HG02981 (cell line): ENCODE measurements at regions not wholly inside any gene's neighbourhood (a gene's known extent, or its start where the extent isn't known, plus 50 kb on each side); places are given as distances from the start of the nearest gene placed in this dataset.
"Not testable (repeated sequence)": the region's sequence is repeated elsewhere in the genome, so short reads cannot be mapped to it uniquely, and the experiment has no call there.

Experiments used
- ATAC-seq: cut with Tn5 transposase; IDR thresholded peaks from one replicate; pipeline ENCODE4 v1.9.1; 2021; ENCODE audit warnings: mild to moderate bottlenecking, moderate library complexity; ENCODE audit not compliant: unreplicated experiment

DNA sequence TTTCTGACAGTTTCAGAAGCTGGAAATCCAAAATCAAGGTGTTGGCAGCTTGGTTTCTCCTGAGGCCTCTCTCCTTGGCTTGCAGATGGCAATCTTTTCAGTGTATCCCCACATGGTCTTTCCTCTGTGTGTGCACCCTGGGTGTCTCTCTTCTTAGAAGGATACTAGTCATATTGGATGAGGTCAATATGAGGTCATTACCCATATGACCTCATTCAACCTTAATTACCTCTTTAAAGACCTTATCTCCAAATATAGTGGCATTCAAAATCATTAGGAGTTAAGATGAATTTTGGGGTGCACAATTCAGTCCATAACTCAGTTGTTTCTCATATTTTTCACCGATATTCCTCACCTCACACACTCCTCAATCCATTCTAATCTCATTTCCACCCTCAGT, 92.4 kb upstream of the TGM3 start:
- no peak for ATAC-seq

DNA sequence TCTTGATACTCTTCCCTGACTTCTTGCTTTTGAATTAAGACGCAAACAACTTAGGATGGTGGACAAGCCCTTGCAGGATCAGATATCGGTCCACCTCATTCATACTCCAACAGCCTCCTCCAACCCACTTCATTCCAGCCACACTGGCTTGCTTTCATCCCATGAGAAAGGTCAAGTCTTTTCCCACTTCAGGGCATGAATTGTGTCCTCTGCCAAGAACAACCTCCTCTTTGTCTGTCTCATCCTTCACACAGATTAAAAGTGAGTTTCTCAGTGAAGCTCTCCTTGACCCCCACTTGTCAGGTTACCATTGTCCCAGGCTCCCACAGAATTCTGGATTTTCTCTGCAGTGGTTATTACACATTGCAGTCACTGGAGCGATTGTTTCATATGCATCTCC, 91.8 kb upstream of the TGM3 start:
- ATAC-seq: no peak

DNA sequence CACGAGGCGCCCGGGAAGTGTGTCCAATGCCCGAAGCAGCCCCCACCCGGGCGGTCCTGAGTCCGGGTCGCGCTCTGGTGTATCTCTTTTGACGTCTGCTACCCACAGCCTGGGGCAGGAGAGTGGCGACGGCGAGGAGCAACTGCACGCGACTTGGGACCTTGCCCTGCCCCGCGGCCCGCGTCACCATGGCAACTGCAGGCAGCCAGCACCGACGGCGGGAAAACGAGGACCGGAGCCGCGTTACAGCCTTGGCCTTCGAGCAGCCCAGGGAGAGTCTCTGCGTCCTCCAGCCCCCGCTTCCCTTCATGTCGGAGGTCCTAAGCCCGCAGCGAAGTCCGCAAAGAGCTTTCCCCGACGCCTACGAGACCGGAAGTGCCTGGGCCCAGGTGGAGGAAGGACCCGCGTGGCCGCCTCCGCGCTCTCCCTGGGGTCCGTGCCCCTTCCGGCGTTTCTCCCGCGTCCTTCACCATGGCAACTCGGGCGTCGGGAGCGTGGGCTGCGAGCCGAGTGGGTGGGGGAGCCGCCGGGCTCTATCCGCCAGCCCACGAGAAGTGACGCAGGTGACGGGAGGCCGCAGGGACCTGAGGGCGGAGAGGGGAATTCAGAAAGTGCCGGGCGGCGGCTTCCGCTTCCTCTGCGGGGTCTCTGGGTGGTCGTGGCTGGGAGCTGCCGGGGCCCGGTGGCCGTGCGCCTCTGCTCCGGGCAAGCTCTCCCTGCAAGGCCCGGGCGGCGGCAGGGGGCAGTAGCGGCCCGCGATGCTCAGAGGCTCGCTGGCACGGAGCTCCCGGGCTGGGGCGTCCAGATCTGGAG, 88.6 kb upstream of the TGM3 start:
- peak; percentile 61 for ATAC-seq

- ATAC-seq: no peak
Observed at GRCh38 chr20:2207770-2208097, 88.1 kb upstream of the TGM3 start.

GRCh38 chr20:2208897-2209296, 86.9 kb upstream of the TGM3 start:
- no peak for ATAC-seq

GRCh38 chr20:2210646-2211552, 84.9 kb upstream of the TGM3 start:
- no peak for ATAC-seq

GRCh38 chr20:2212456-2213015, 83.3 kb upstream of the TGM3 start:
- no peak for ATAC-seq

DNA sequence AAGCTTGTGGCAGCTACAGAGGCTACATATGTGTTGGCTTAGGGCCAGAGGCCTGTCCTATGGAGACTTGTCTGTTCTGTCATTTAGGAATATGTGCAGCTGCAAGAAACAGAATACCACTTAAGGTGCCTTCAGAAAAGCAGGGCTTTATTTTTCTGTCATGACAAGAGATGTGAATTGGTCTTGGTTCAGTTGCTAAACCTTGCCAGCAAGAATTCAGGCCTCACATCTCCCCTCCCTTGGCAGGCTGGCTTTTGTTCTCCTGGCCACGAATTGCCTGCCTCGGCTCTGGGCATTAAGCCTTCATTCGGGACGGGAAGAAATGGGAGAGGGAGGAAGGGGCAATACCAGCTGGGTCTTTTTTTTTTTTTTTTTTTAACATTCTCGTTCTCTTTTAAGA, 82.4 kb upstream of the TGM3 start:
- no peak for ATAC-seq

DNA sequence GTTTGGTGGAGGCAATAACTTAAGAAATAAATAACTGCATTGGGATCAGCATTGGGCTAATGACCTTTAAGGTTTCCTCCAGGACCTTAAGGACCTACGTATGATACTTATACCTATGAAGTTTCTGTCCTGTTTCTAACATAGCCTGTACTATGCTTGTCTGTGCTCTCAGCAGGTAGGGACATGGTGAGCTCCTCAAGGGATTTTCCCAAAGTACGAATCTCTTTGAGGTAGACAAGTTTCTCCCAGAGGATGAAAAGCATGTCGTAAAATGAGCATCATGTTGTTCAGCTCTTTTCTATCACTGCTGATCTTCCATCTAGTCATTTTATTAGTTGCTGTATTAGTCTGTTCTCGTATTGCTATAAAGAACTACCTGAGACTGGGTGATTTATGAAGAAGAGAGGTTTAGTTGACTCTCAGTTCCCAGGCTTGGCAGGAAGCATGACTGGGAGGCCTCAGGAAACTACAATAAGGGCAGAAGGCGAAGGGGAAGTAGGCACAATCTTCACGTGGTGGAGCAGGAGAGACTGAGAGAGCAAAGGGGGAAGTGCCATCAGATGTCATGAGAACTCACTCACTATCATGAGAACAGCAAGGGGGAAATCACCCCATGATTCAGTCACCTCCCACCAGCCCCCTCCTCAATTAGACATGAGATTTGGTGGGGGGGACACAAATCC, 77.8 kb upstream of the TGM3 start:
- ATAC-seq: no peak

DNA sequence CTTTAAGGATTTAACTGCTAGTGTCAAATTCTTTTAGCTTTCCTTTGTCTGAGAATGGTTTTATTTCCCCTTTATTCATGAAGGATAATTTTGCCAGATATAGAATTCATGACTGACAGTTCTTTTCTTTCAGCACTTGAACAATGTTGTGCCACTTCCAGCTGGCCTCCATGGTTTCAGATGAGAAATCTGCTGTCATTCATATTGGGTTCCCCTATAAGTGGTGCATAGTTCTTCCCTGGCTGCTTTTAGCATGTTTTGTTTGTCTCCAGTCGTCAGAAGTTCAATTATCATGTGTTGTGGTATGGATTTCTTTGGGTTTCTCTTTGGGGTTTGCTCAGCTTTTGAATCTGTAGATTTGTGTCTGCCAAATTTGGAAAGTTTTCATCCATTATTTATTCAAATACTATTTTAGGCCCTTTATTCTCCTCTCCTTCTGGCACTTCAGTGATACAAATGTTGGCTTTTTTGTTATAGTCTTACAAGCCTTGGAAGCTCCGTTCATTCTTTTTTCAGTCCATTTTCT, 76.3 kb upstream of the TGM3 start:
- no peak for ATAC-seq

GRCh38 chr20:2220298-2220697, 75.5 kb upstream of the TGM3 start:
- ATAC-seq: no peak

- no peak for ATAC-seq
Observed at GRCh38 chr20:2221921-2222320, 73.9 kb upstream of the TGM3 start.

GRCh38 chr20:2223558-2224367, 72.0 kb upstream of the TGM3 start:
- no peak for ATAC-seq

GRCh38 chr20:2224368-2224639, 71.5 kb upstream of the TGM3 start:
- ATAC-seq: no peak

DNA sequence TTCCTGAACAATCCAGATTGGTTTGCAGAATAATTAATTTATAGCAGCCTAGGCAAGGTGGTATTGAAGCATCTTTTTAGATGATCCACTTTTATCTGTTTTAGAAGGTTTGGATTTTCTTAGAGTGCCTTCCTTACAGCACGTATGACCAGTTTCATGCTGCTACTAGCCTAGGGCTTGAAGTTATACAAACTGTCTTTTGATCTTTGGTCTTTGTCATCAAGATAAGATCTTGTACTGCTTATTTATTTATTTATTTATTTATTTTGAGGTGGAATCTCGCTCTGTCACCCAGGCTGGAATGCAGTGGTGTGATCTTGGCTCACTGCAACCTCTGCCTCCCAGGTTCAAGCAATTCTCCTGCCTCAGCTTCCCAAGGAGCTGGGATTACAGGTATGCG, 68.5 kb upstream of the TGM3 start:
- ATAC-seq: not testable (repeated sequence)

GRCh38 chr20:2227861-2228260, 67.9 kb upstream of the TGM3 start:
- no peak for ATAC-seq

DNA sequence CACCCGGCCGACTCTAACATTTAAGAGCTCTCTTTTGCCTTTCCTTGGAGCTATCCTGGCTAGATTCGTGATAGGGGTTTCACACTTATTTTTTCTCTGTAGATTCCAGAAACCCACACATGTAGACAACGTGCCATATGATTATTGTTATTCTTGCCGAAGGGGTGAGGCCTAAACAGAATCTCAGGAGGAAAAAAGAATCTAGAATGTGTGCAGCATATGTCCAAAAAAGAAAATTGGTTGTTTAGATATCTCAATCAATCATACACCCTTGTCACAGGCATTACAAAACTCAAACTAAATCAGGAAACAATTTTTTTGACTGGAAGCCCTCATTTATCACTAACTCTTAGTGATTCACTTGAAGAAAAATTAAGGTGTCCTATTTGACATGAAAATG, 66.9 kb upstream of the TGM3 start:
- ATAC-seq: no peak

GRCh38 chr20:2230726-2231488, 64.9 kb upstream of the TGM3 start:
- ATAC-seq: no peak

DNA sequence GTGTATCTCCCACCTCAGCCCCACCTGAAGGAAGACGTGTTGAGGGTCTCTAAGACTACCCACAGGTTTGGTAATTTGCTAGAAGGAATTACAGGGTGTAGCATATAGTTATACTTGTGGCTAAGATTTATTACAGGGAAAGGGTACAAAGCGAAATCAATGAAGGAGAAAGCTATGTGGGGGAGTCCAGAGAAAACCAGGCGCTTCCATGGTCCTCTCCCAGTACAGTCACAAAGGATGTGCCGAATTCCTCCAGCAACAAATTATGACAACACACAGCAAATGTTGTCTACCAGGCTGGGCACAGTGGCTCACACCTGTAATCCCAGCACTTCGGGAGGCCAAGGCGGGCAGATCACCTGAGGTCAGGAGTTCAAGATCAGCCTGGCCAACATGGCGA, 64.1 kb upstream of the TGM3 start:
- ATAC-seq: no peak
